ENCODE measurements at regions not wholly inside any gene's neighbourhood (a gene's known extent, or its start where the extent isn't known, plus 50 kb on each side); places are given as distances from the start of the nearest gene placed in this dataset.

GRCh38 chr1:230502996-230503395 is 76.9 kb upstream of the PGBD5 start:
- TF ChIP-seq, protein P1, sequence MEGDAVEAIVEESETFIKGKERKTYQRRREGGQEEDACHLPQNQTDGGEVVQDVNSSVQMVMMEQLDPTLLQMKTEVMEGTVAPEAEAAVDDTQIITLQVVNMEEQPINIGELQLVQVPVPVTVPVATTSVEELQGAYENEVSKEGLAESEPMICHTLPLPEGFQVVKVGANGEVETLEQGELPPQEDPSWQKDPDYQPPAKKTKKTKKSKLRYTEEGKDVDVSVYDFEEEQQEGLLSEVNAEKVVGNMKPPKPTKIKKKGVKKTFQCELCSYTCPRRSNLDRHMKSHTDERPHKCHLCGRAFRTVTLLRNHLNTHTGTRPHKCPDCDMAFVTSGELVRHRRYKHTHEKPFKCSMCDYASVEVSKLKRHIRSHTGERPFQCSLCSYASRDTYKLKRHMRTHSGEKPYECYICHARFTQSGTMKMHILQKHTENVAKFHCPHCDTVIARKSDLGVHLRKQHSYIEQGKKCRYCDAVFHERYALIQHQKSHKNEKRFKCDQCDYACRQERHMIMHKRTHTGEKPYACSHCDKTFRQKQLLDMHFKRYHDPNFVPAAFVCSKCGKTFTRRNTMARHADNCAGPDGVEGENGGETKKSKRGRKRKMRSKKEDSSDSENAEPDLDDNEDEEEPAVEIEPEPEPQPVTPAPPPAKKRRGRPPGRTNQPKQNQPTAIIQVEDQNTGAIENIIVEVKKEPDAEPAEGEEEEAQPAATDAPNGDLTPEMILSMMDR (conservative IDR thresholded peaks at IDR 0.05; ENCODE audit: low read length) = no peak
- no peak for TF ChIP-seq EZH2phosphoT487 (IDR thresholded peaks at IDR 0.05; ENCODE audit: borderline replicate concordance)

Data from Loucy (cell line).